ENCODE measurements at regions not wholly inside any gene's neighbourhood (a gene's known extent, or its start where the extent isn't known, plus 50 kb on each side); places are given as distances from the start of the nearest gene placed in this dataset.

- TF ChIP-seq CTCF (conservative IDR thresholded peaks at IDR 0.05; ENCODE audit: low read length) (no peak), EZH2phosphoT487 (IDR thresholded peaks at IDR 0.05; ENCODE audit: borderline replicate concordance, low read depth, low read length) (no peak)
These were observed 487.6 kb downstream of the GLRX3 start for GRCh38 chr10:130623680-130624267.
